ENCODE measurements at regions not wholly inside any gene's neighbourhood (a gene's known extent, or its start where the extent isn't known, plus 50 kb on each side); places are given as distances from the start of the nearest gene placed in this dataset.

- TF ChIP-seq CEBPZ (IDR thresholded peaks at IDR 0.05; ENCODE audit: low read length) (no peak), ZNF800 (CRISPR knock-in tag; IDR thresholded peaks at IDR 0.05) (no peak), ZNF724P (CRISPR knock-in tag; IDR thresholded peaks at IDR 0.05; ENCODE audit: borderline replicate concordance) (no peak), ELF4 (CRISPR knock-in tag; IDR thresholded peaks at IDR 0.05; ENCODE audit: borderline replicate concordance) (no peak), FOXM1 (CRISPR knock-in tag; IDR thresholded peaks at IDR 0.05) (no peak)
Measured at GRCh38 chr15:46471096-46471495, 836.3 kb downstream of the SQOR start (continued).

GRCh38 chr15:46489276-46489675 lies 854.4 kb downstream of the SQOR start:
- Histone ChIP-seq H3K27me3 (ENCODE audit: control insufficient read depth in 1 of 2, insufficient read depth in 2 of 2, low read length in 2 of 2) (no peaks in the 10 kb centered on the region), H3K36me3 (replicated peaks in 1 of 2; ENCODE audit: control insufficient read depth in 1 of 2, insufficient read depth in 2 of 2, low read length in 2 of 2) (no peaks in the 10 kb centered on the region), H2AFZ (ENCODE audit: low read length) (no peak overlapping the region), H3K79me2 (ENCODE audit: insufficient read depth, low read length) (no peaks in the 10 kb centered on the region), H3K4me2 (ENCODE audit: low read depth, low read length) (no peak overlapping the region), H4K20me1 (ENCODE audit: insufficient read depth, low read length) (no peaks in the 10 kb centered on the region), H3K9ac (ENCODE audit: insufficient read depth, low read depth, low read length) (no peak overlapping the region), H3K4me1 (ENCODE audit: insufficient read depth, low read length) (no peaks in the 10 kb centered on the region), H3K9me3 (ENCODE audit: low read length) (peaks cover 95% of the 10 kb centered on the region), H3K27ac (ENCODE audit: extremely low read length, insufficient read depth, low read length) (no peak overlapping the region), H3K4me3 (replicated peaks in 1 of 3; ENCODE audit: insufficient read depth in 1 of 3, low read depth in 2 of 3, low read length in 3 of 3) (no peak overlapping the region)
- DNase-seq (ENCODE audit: low spot score) (no peak), ATAC-seq (no peak), FAIRE-seq (no peak)
- no TSS peak for BruUV-seq (replicated peaks)
- WGBS (ENCODE audit: low lambda C conversion rate) = 0% methylated on average over 1 of the region's 1 CpG
- ChIA-PET POLR2A (no interaction called here), CTCF (ENCODE audit: low intra/inter-chr PET ratio, low total read pairs) (no interaction called here)
- intact Hi-C loops (cut with micrococcal nuclease; ENCODE audit: unreplicated experiment) (no loop called here), in situ Hi-C loops (cut with HindIII; ENCODE audit: extremely low pct_ligation_motif_present, low pct_unique_long_range_greater_than_20kb) (no loop called here)
- TF ChIP-seq ZNF543 (CRISPR knock-in tag; IDR thresholded peaks at IDR 0.05) (no peak), ZBTB7B (CRISPR knock-in tag; IDR thresholded peaks at IDR 0.05) (no peak), ZBTB34 (CRISPR knock-in tag; IDR thresholded peaks at IDR 0.05) (no peak), GATAD1 (CRISPR knock-in tag; IDR thresholded peaks at IDR 0.05) (no peak), NAIF1 (CRISPR knock-in tag; IDR thresholded peaks at IDR 0.05; ENCODE audit: borderline replicate concordance) (no peak), SYNCRIP (IDR thresholded peaks at IDR 0.05; ENCODE audit: insufficient read depth, low read depth, low read length) (no peak), KLF6 (CRISPR knock-in tag; IDR thresholded peaks at IDR 0.05) (no peak), DMTF1 (CRISPR knock-in tag; IDR thresholded peaks at IDR 0.05) (no peak), ZNF567 (CRISPR knock-in tag; IDR thresholded peaks at IDR 0.05; ENCODE audit: borderline replicate concordance) (no peak)
